GM18508 (cell line): ENCODE measurements at regions not wholly inside any gene's neighbourhood (a gene's known extent, or its start where the extent isn't known, plus 50 kb on each side); places are given as distances from the start of the nearest gene placed in this dataset.

Source experiments
- ATAC-seq: cut with Tn5 transposase; IDR thresholded peaks from one replicate; pipeline ENCODE4 v1.9.1; 2021; ENCODE audit warnings: moderate number of reproducible peaks; ENCODE audit not compliant: insufficient read depth, unreplicated experiment

DNA sequence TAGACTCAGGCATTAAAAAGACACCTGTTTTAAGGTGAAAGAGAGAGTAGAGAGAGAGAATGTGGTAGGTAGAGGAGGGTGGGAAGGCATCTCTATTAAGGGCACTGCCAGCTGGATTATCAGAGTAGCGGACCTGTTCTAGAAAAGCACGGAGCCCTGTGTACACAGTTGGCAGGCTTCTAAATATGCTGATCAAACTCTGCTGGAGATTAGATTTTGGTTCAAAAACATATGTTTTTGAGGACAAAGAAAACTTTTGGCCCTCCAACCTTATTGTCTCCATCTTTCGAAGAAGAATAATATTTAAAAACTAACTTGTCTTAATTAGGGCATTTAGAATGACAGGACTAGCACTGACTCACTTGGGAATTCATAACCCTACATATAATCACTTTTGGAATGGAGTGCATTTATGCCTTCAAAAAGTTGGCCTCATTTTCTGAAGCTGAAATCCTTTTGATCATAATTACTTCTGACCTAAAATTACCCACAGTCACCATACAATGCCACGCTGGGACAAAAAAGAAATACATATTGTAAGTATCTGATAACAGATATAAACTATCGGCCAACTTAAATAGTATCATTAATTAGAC, 254.6 kb downstream of the MEIS1 start:
- no peak for ATAC-seq

GRCh38 chr2:66691031-66691965, 256.4 kb downstream of the MEIS1 start:
- ATAC-seq = no peak

DNA sequence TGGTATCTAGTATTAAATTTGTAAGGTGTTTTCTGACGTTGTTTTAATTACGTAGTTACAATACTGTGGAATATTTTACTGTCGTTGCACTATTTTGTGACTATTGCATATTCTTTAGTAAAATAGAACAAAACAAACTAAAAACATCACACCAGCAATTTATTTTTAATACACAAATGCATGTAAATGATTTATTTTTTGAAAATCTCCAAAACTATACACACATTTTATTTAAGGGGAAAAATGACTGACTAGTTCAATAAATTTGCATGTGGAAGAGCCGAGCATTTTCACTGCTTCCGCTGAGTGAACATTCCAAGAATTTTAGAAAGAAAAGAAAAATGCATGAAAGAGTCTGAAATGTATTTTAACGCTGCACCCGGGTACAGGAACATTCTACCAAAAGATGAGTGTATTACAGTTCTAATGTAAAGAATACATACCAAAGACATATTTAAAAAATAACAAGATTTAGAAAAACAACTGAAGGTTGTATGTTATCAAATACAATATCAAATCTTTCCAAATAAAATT, 257.7 kb downstream of the MEIS1 start:
- ATAC-seq = no peak

- no peak for ATAC-seq
Observed at GRCh38 chr2:66693076-66693965, 258.4 kb downstream of the MEIS1 start.

DNA sequence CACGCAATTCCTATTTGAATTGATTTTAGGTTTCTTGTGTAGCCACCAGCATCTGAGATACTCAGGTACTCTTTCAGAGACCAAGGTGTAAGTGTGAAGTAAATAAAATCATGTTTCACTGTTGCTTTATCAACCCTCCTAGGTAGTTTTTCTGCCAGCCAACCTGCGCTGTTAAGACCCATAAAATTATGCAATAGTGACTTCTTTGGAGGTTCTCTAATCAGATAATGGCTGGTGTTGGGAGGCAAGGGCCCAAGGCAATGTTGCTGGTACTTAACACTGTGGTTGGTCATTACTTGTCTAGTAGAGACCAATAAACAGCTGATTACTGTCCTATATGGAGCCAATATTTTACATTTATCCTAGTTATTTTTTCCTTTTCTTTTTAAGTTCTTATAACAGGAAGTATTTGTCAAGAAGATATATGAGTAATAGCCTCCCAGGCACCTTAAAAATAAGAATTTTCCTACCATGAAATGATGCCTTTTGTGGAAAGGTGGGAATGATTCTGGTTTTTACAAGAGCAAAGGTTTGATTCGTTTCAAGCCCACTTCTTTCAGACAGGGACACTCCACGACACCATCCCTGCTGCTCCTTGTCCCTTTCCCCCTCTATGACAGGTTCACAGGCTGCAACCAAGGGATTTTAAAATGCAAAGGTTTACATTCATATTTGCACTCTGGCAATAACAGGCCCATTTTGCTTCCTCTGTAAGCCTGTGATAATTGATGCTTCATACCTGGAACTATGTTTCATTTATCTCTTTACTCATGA, 259.3 kb downstream of the MEIS1 start:
- ATAC-seq = no peak

DNA sequence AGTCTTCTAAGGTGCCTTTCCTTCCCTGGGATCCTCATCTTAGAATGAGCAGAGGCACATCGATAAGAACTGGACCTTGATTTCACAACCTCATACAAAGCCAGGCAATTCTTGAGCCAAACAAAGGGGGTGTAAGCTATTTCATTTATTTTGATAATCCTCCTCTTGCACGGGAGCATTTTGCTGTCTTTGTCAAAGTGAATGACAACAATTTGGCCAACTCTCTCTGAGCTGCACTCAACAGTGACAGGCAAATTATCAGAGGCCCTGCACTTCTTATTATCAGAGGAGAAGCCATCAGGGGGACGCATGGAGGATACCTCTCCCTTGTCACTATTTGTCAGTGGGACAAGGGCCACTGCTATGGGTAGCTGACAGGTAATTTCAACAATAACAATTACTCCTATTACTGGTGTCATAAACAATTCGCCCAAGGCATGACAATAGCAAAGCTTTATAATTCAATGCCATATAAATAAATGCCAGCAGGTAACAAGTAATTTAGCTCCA, 260.4 kb downstream of the MEIS1 start:
- ATAC-seq = no peak

- no peak for ATAC-seq
Observed at GRCh38 chr2:66696374-66696773, 261.4 kb downstream of the MEIS1 start.

DNA sequence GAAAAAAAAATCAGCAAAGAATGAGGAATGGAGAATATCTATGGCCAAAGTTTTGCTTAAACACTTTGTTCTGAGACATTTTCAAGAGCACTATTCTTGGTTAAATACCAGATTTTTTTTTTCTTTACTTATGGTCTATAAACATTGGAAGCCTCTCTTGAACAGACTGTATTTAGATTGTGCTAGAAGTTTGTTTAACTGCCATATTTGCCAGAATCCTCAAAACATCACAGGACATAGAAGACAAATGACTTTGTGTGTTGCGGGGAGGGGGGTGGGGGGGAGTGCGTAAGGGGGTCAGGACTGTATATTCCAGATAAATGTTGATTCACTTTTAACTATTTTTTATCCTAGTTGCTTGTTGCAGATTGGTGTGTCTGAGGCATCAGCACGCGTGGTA, 262.0 kb downstream of the MEIS1 start:
- no peak for ATAC-seq

DNA sequence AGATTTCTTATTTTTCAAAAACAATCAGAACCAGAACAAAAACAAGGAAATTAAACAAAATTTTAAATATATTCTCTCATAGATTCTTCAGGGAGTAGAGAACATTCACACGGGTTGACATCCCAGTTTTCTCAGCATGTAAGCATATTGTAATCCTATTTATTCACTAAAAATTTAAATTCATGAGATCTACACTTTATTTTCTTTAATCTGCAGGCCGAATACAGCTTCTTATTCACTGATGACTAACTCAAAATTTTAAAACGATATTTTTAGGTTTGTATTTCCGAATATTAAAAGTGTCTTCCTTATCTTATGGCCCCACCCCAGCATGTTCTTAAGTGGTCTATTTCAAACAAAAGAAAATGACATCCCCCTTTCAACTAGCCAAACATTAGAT, 262.4 kb downstream of the MEIS1 start:
- no peak for ATAC-seq

DNA sequence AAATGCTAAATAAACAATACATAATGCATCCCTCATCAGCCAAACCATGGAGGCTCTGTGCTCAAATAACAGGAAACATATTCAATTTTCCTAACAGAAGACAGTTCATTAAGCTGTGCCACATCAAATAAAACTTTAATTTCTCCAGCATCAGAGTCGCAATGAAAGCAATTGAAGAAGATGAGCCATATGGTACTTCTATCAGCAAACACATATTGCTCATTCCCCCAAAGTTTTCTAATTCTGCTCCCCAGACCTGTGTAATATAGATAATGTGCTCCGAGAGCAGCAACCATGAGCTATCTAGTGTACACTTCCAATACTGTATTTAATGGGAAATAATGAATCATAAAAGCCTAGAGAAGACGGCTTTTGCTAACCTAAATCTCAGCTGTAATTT, 263.2 kb downstream of the MEIS1 start:
- ATAC-seq = no peak

GRCh38 chr2:66698576-66699239, 263.8 kb downstream of the MEIS1 start:
- no peak for ATAC-seq

GRCh38 chr2:66699416-66699792, 264.5 kb downstream of the MEIS1 start:
- no peak for ATAC-seq

DNA sequence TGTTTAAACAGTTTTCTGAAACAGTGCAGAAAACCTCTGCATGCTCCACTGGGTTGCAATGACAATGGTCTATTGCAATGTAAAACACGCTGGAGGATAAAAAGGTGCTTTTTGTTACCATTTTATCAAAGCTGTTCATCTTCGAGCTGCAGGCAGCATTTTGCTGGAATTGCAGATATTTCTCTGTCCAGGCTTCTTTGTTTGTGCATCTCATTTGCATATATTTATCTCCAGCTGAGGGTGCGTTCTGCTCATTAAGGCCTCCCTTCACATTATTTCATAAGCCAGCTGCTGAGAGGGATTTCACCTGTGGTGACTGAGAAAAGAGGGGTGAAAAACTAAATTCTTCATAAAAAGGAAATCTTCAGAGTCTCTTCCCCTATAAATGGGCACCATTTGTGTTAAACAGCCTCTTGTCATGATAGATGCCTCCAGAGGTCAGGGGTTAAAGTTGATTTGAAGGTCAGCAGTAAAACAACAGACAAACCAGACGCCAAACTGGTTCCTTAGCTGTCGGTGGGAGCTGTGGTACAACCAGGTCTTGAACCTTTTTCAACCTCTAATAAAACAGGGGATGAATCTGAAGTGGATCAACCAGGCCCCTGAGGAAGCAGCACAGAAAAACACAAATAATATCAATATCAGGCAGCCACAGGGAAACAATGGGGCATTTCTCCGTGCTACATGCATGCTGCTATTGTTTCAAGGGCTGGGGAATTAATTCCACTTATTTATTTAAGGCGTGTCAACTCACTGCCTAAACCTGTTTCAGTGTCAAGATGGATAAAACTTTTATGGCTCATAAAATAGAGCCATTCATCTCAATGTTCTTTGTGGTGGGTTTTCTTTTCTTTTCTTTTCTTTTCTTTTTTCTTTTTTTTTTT, 265.1 kb downstream of the MEIS1 start:
- no peak for ATAC-seq

DNA sequence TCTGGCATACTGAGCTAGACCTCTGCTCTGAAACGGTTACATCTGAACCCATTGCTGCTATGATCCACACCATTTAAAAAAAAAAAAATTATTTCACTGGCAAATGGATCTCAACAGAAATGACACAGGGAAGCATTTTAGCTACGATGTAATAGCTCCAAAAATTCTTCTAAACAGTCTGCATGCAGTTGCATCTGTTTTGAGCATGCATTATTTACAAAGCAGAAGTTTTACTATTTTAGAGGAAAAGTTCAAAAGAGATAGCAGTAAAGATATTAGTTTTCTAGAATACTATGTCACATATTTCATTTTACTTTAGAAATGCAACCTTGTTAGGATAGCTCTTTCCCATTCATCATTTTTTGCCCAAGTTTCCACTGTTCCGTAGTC, 265.7 kb downstream of the MEIS1 start:
- no peak for ATAC-seq

- no peak for ATAC-seq
Observed at GRCh38 chr2:66701251-66701650, 266.3 kb downstream of the MEIS1 start.

- ATAC-seq = no peak
Observed at GRCh38 chr2:66701656-66702055, 266.7 kb downstream of the MEIS1 start.

DNA sequence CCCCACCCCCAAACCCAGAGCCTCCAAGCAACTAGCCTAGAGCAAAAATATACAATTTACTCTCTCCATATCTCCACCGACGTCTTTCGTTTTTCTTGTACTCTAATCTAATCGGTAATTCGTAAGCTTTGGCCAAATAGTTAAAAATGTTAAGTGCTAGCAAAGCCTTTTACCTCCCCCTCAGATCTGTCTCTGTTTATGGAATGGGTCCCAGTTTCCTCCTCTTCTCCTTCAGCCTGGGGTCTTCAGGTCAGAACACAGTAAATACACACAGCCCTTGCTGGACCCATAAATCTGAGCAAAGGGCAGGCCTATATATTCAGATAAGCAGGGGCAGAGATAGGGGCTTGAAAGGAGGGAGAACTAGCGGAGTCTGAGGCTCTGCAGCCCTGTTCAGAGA, 267.4 kb downstream of the MEIS1 start:
- ATAC-seq = no peak

GRCh38 chr2:66704786-66705185, 269.9 kb downstream of the MEIS1 start:
- no peak for ATAC-seq
